ENCODE measurements at regions not wholly inside any gene's neighbourhood (a gene's known extent, or its start where the extent isn't known, plus 50 kb on each side); places are given as distances from the start of the nearest gene placed in this dataset.
A peak's percentile ranks its signal among the peaks of the same experiment; 100 is the strongest.

- TF ChIP-seq, protein P1, sequence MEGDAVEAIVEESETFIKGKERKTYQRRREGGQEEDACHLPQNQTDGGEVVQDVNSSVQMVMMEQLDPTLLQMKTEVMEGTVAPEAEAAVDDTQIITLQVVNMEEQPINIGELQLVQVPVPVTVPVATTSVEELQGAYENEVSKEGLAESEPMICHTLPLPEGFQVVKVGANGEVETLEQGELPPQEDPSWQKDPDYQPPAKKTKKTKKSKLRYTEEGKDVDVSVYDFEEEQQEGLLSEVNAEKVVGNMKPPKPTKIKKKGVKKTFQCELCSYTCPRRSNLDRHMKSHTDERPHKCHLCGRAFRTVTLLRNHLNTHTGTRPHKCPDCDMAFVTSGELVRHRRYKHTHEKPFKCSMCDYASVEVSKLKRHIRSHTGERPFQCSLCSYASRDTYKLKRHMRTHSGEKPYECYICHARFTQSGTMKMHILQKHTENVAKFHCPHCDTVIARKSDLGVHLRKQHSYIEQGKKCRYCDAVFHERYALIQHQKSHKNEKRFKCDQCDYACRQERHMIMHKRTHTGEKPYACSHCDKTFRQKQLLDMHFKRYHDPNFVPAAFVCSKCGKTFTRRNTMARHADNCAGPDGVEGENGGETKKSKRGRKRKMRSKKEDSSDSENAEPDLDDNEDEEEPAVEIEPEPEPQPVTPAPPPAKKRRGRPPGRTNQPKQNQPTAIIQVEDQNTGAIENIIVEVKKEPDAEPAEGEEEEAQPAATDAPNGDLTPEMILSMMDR (IDR thresholded peaks at IDR 0.05; ENCODE audit: borderline replicate concordance, extremely low read depth, insufficient read depth), result no peak
These were observed 132.8 kb upstream of the TMEFF2 start for GRCh38 chr2:192327576-192327975.

DNA sequence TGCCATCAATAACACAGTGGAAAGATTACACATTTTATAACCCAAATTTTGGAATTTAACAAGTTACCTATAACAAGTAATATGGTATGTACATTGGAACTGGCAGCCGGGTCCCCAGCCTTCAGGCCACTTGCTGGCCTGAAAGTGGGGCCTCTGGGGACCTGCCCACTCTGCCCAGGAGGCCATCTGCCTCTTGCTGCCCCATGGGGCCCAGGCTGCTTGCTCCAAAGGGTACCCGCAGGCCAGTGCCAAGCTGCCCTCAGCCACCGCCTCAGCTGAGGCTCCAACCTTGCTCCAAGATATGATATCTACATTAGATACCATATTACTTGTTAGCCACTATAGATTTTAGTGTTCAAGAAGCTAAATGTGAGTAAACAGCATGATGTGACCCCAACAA is 120.8 kb upstream of the TMEFF2 start:
- intact Hi-C loops (cut with DNase I), result no loop called here
- H3K4me3 ChIP-seq (ENCODE audit: low read length in 3 of 3), result no peak overlapping the region
- FAIRE-seq (no peak), DNase-seq (no peak)
- no peaks in the 10 kb centered on the region for H3K36me3 ChIP-seq (ENCODE audit: control insufficient read depth in 2 of 3, insufficient read depth in 3 of 3, low read length in 3 of 3)
- H3K4me1 ChIP-seq (ENCODE audit: control insufficient read depth in 2 of 3, insufficient read depth in 2 of 3, low read depth in 1 of 3, low read length in 3 of 3), result no peaks in the 10 kb centered on the region
- TF ChIP-seq, protein P1 (IDR thresholded peaks at IDR 0.05; ENCODE audit: borderline replicate concordance, extremely low read depth, insufficient read depth), result no peak
- H3K27me3 ChIP-seq (ENCODE audit: control insufficient read depth, insufficient read depth, low read length), result no peaks in the 10 kb centered on the region
- no peak overlapping the region for H3K9ac ChIP-seq (ENCODE audit: low read length in 3 of 3)
- no peaks in the 10 kb centered on the region for H3K9me3 ChIP-seq (ENCODE audit: control insufficient read depth in 2 of 3, insufficient read depth in 1 of 3, low read length in 3 of 3)
- H3K27ac ChIP-seq (ENCODE audit: low read depth in 2 of 2, low read length in 2 of 2), result no peak overlapping the region

More at GRCh38 chr2:192327576-192327975, 132.8 kb upstream of the TMEFF2 start:
- no peak for DNase-seq
- Histone ChIP-seq H3K9ac (ENCODE audit: low read length in 3 of 3) (no peak overlapping the region), H3K4me1 (ENCODE audit: control insufficient read depth in 2 of 3, insufficient read depth in 2 of 3, low read depth in 1 of 3, low read length in 3 of 3) (no peaks in the 10 kb centered on the region), H3K4me3 (ENCODE audit: low read length in 3 of 3) (no peak overlapping the region), H3K27ac (ENCODE audit: low read depth in 2 of 2, low read length in 2 of 2) (no peak overlapping the region), H3K27me3 (ENCODE audit: control insufficient read depth, insufficient read depth, low read length) (no peaks in the 10 kb centered on the region), H3K36me3 (ENCODE audit: control insufficient read depth in 2 of 3, insufficient read depth in 3 of 3, low read length in 3 of 3) (no peaks in the 10 kb centered on the region), H3K9me3 (ENCODE audit: control insufficient read depth in 2 of 3, insufficient read depth in 1 of 3, low read length in 3 of 3) (no peaks in the 10 kb centered on the region)
- no peak for FAIRE-seq
- intact Hi-C loops (cut with DNase I), result no loop called here

- H3K9ac ChIP-seq (ENCODE audit: low read length in 3 of 3), result no peak overlapping the region
- FAIRE-seq (no peak), DNase-seq (peak in 1 of 5 donors; percentile 51)
- no peaks in the 10 kb centered on the region for H3K27me3 ChIP-seq (ENCODE audit: control insufficient read depth, insufficient read depth, low read length)
- intact Hi-C loops (cut with DNase I), result no loop called here
- H3K36me3 ChIP-seq (ENCODE audit: control insufficient read depth in 2 of 3, insufficient read depth in 3 of 3, low read length in 3 of 3), result no peaks in the 10 kb centered on the region
- TF ChIP-seq, protein P1 (IDR thresholded peaks at IDR 0.05; ENCODE audit: borderline replicate concordance, extremely low read depth, insufficient read depth), result no peak
- no peaks in the 10 kb centered on the region for H3K9me3 ChIP-seq (ENCODE audit: control insufficient read depth in 2 of 3, insufficient read depth in 1 of 3, low read length in 3 of 3)
- no peak overlapping the region for H3K4me3 ChIP-seq (ENCODE audit: low read length in 3 of 3)
- H3K27ac ChIP-seq (ENCODE audit: low read depth in 2 of 2, low read length in 2 of 2), result no peak overlapping the region
- H3K4me1 ChIP-seq (ENCODE audit: control insufficient read depth in 2 of 3, insufficient read depth in 2 of 3, low read depth in 1 of 3, low read length in 3 of 3), result no peaks in the 10 kb centered on the region
These were observed 120.2 kb upstream of the TMEFF2 start for GRCh38 chr2:192314800-192315481.

GRCh38 chr2:192313773-192314172 is 119.0 kb upstream of the TMEFF2 start:
- H3K4me1 ChIP-seq (ENCODE audit: control insufficient read depth in 2 of 3, insufficient read depth in 2 of 3, low read depth in 1 of 3, low read length in 3 of 3), result no peaks in the 10 kb centered on the region
- no peaks in the 10 kb centered on the region for H3K27me3 ChIP-seq (ENCODE audit: control insufficient read depth, insufficient read depth, low read length)
- FAIRE-seq (no peak), DNase-seq (peak in 1 of 5 donors; percentile 55)
- no peak overlapping the region for H3K4me3 ChIP-seq (ENCODE audit: low read length in 3 of 3)
- intact Hi-C loops (cut with DNase I), result no loop called here
- no peaks in the 10 kb centered on the region for H3K36me3 ChIP-seq (ENCODE audit: control insufficient read depth in 2 of 3, insufficient read depth in 3 of 3, low read length in 3 of 3)
- TF ChIP-seq, protein P1 (IDR thresholded peaks at IDR 0.05; ENCODE audit: borderline replicate concordance, extremely low read depth, insufficient read depth), result no peak
- H3K9me3 ChIP-seq (ENCODE audit: control insufficient read depth in 2 of 3, insufficient read depth in 1 of 3, low read length in 3 of 3), result no peaks in the 10 kb centered on the region
- H3K27ac ChIP-seq (ENCODE audit: low read depth in 2 of 2, low read length in 2 of 2), result no peak overlapping the region
- H3K9ac ChIP-seq (ENCODE audit: low read length in 3 of 3), result no peak overlapping the region
